ENCODE measurements at regions not wholly inside any gene's neighbourhood (a gene's known extent, or its start where the extent isn't known, plus 50 kb on each side); places are given as distances from the start of the nearest gene placed in this dataset.

GRCh38 chr2:138185827-138186226 is 221.6 kb downstream of the HNMT start:
- H2AK5ac ChIP-seq (ENCODE audit: insufficient read length, low read length), result no peak overlapping the region
- no peak overlapping the region for H3K14ac ChIP-seq (ENCODE audit: insufficient read depth, low read length)
- no peaks in the 10 kb centered on the region for H3K27me3 ChIP-seq (ENCODE audit: insufficient read depth, low read length)
- Mint-ChIP-seq H3K27ac (peak overlapping the region in 1 of 3 experiments; percentile 67; a peak in 1 of 7 replicates), H3K9me3 (no peaks in the 10 kb centered on the region; a peak in 1 of 5 replicates), H3K4me1 (peaks cover 42 to 49% of the 10 kb centered on the region in 2 experiments), H3K27me3 (ENCODE audit: low read depth) (no peaks in the 10 kb centered on the region), H3K4me3 (no peak overlapping the region), H3K36me3 (ENCODE audit: insufficient read depth in 1 of 3, low read depth in 3 of 3) (no peaks in the 10 kb centered on the region; a peak in 1 of 7 replicates)
- H3K9me3 ChIP-seq (ENCODE audit: control insufficient read depth, low read depth, low read length), result no peaks in the 10 kb centered on the region
- H3K4ac ChIP-seq (ENCODE audit: low read depth, low read length), result no peak overlapping the region
- H3K79me1 ChIP-seq (ENCODE audit: insufficient read depth, low read depth, low read length, poor library complexity, severe bottlenecking), result no peaks in the 10 kb centered on the region
- H3K27ac ChIP-seq (ENCODE audit: insufficient read length, low read depth, low read length), result no peak overlapping the region
- no peak overlapping the region for H2AFZ ChIP-seq (ENCODE audit: low read length)
- H3K9ac ChIP-seq (ENCODE audit: extremely low read depth, insufficient read length, low read length), result no peak overlapping the region
- no peak overlapping the region for H4K8ac ChIP-seq (replicated peaks; ENCODE audit: insufficient read length, low read depth, low read length)
- peaks cover 10% of the 10 kb centered on the region; the same call in 1 of the 2 replicates for H3K4me1 ChIP-seq (ENCODE audit: insufficient read depth, low read length)
- no peak for DNase-seq
- no peaks in the 10 kb centered on the region for H3K23me2 ChIP-seq (ENCODE audit: insufficient read length, low read depth, low read length, poor library complexity, severe bottlenecking)
- no peak overlapping the region for H2BK15ac ChIP-seq (ENCODE audit: low read depth, low read length)
- H4K91ac ChIP-seq (ENCODE audit: insufficient read length, low read depth, low read length), result no peak overlapping the region
- no peak overlapping the region for H2BK5ac ChIP-seq (ENCODE audit: insufficient read length, low read length)
- H2BK20ac ChIP-seq (ENCODE audit: low read depth, low read length, poor library complexity, severe bottlenecking), result no peak overlapping the region
- H4K20me1 ChIP-seq (ENCODE audit: control insufficient read depth, insufficient read depth, insufficient read length), result no peaks in the 10 kb centered on the region
- no CpG with 5 or more reads among the region's 5 CpGs for WGBS (ENCODE audit: extremely low coverage, insufficient read length, low lambda C conversion rate)
- no peak overlapping the region for H2BK12ac ChIP-seq (ENCODE audit: insufficient read length, low read depth, low read length)
- no peak overlapping the region for H2BK120ac ChIP-seq (ENCODE audit: low read depth, low read length, poor library complexity, severe bottlenecking)
- H3K4me2 ChIP-seq (ENCODE audit: insufficient read depth, insufficient read length, low read length), result no peak overlapping the region
- H3K23ac ChIP-seq (ENCODE audit: insufficient read length, low read depth, low read length), result no peak overlapping the region
- no peak overlapping the region for H3T11ph ChIP-seq (ENCODE audit: low read length)
- TF ChIP-seq CTCF (conservative IDR thresholded peaks at IDR 0.05), result no peak
- H4K5ac ChIP-seq (ENCODE audit: insufficient read length, low read depth, low read length), result no peak overlapping the region
- H3K79me2 ChIP-seq (ENCODE audit: insufficient read depth, low read length), result no peaks in the 10 kb centered on the region
- no peak overlapping the region for H3K18ac ChIP-seq (ENCODE audit: insufficient read length, low read depth, low read length)
- H3K56ac ChIP-seq (ENCODE audit: insufficient read length, low read depth, low read length), result no peak overlapping the region

All from H9 (cell line).